NB4 (cell line): ENCODE measurements at regions not wholly inside any gene's neighbourhood (a gene's known extent, or its start where the extent isn't known, plus 50 kb on each side); places are given as distances from the start of the nearest gene placed in this dataset.

Source experiments
- CTCF ChIP-seq: IDR thresholded peaks from one replicate; pipeline ENCODE4 v1.5.1; 2012; ENCODE audit warnings: low read depth, low read length
- MAX ChIP-seq: IDR thresholded peaks from 2 replicates; pipeline ENCODE4 v1.6.1; 2011; ENCODE audit warnings: low read depth, low read length
- MYC ChIP-seq: IDR thresholded peaks from 2 replicates; pipeline ENCODE4 v1.6.1; 2011; ENCODE audit warnings: low read depth, low read length
- POLR2A ChIP-seq: IDR thresholded peaks from 2 replicates; pipeline ENCODE4 v1.6.1; 2011; ENCODE audit warnings: mild to moderate bottlenecking; ENCODE audit not compliant: insufficient read length; ENCODE audit errors: extremely low read depth

- TF ChIP-seq POLR2A = no peak
- no peak for TF ChIP-seq CTCF
- TF ChIP-seq MAX = no peak
- TF ChIP-seq MYC = no peak
These were observed 114.0 kb downstream of the FAM76B start for GRCh38 chr11:95675585-95675984.
